BJ (cell line): ENCODE measurements at regions not wholly inside any gene's neighbourhood (a gene's known extent, or its start where the extent isn't known, plus 50 kb on each side); places are given as distances from the start of the nearest gene placed in this dataset.

Experiments
- CTCF ChIA-PET: fragments of 350-600 bp; formaldehyde crosslinking; extraction: SDS; loops from one replicate; lab custom pipeline; 2021; ENCODE audit warnings: antibody characterized with exemption, inconsistent platforms; lab: Yijun Ruan, JAX
- POLR2A ChIA-PET: fragments of 300-600 bp; sonication (Branson Sonifier 250); formaldehyde crosslinking; extraction: SDS; loops from one replicate; lab custom pipeline; 2021; ENCODE audit warnings: antibody characterized with exemption; lab: Charles Lee
- DNase-seq: peaks from one replicate; pipeline ENCODE4 v3.0.0-alpha.2; 2011; ENCODE audit warnings: low read depth
- H3K27me3 ChIP-seq: 2 replicates; pipeline ENCODE4 v1.6.0; 2011; ENCODE audit warnings: low read length; ENCODE audit not compliant: control insufficient read depth, insufficient read depth
- H3K36me3 ChIP-seq: 2 replicates; pipeline ENCODE4 v1.5.1; 2011; ENCODE audit warnings: low read length; ENCODE audit not compliant: control insufficient read depth, insufficient read depth
- H3K4me3 ChIP-seq: 2 replicates; pipeline ENCODE4 v1.5.1; 2011; ENCODE audit warnings: low read depth, mild to moderate bottlenecking, control low read depth, low read length
- CTCF ChIP-seq: IDR thresholded peaks from 2 replicates; pipeline ENCODE4 v1.5.1; 2011; ENCODE audit warnings: low read depth, mild to moderate bottlenecking, control low read depth, inconsistent platforms, low read length, moderate library complexity; ENCODE audit not compliant: insufficient read depth

- Histone ChIP-seq H3K4me3 (no peak overlapping the region), H3K36me3 (no peaks in the 10 kb centered on the region), H3K27me3 (no peaks in the 10 kb centered on the region)
- ChIA-PET CTCF (no interaction called here), POLR2A (no interaction called here)
- no peak for TF ChIP-seq CTCF
- DNase-seq, result no peak
These were observed 499.5 kb upstream of the CHAC2 start for GRCh38 chr2:53268086-53268485.

GRCh38 chr2:53265544-53266299, 501.9 kb upstream of the CHAC2 start:
- no peak for DNase-seq
- Histone ChIP-seq H3K4me3 (no peak overlapping the region), H3K27me3 (no peaks in the 10 kb centered on the region), H3K36me3 (no peaks in the 10 kb centered on the region)
- POLR2A ChIA-PET, result no interaction called here
- TF ChIP-seq CTCF, result no peak
- CTCF ChIA-PET, result no interaction called here

GRCh38 chr2:53260568-53260967, 507.0 kb upstream of the CHAC2 start:
- ChIA-PET CTCF (no interaction called here), POLR2A (no interaction called here)
- no peak for DNase-seq
- TF ChIP-seq CTCF, result no peak
- Histone ChIP-seq H3K4me3 (no peak overlapping the region), H3K27me3 (no peaks in the 10 kb centered on the region), H3K36me3 (no peaks in the 10 kb centered on the region)

GRCh38 chr2:53259395-53260009, 508.1 kb upstream of the CHAC2 start:
- no peak for DNase-seq
- POLR2A ChIA-PET, result no interaction called here
- Histone ChIP-seq H3K4me3 (no peak overlapping the region), H3K27me3 (no peaks in the 10 kb centered on the region), H3K36me3 (no peaks in the 10 kb centered on the region)
- CTCF ChIA-PET, result no interaction called here
- TF ChIP-seq CTCF, result no peak

GRCh38 chr2:53257287-53257686, 510.3 kb upstream of the CHAC2 start:
- CTCF ChIA-PET, result no interaction called here
- no peaks in the 10 kb centered on the region for H3K27me3 ChIP-seq
- POLR2A ChIA-PET, result no interaction called here
- DNase-seq, result no peak
- no peak overlapping the region for H3K4me3 ChIP-seq
- no peaks in the 10 kb centered on the region for H3K36me3 ChIP-seq
- TF ChIP-seq CTCF, result no peak
